Mucosa of descending colon (tissue), 3 donors: ENCODE measurements at regions not wholly inside any gene's neighbourhood (a gene's known extent, or its start where the extent isn't known, plus 50 kb on each side); places are given as distances from the start of the nearest gene placed in this dataset.
A peak's percentile ranks its signal among the peaks of the same experiment; 100 is the strongest.

ENCODE experiments used
- ATAC-seq: fragments of 200-7000 bp; cut with Tn5 transposase; one replicate; pipeline ENCODE4 v1.9.1; 2020; ENCODE audit warnings: mild to moderate bottlenecking, moderate library complexity
- DNase-seq, 3 donors: peaks; one replicate each; pipeline ENCODE4 v3.0.0-alpha.2; 2020
- H3K36me3 ChIP-seq: fragments of 200-600 bp; one replicate; pipeline ENCODE4 v1.8.0; 2021; ENCODE audit warnings: low read depth, mild to moderate bottlenecking
- H3K4me1 ChIP-seq: fragments of 200-600 bp; one replicate; pipeline ENCODE4 v1.8.0; 2021; ENCODE audit warnings: low read depth, mild to moderate bottlenecking
- H3K4me3 ChIP-seq: fragments of 200-600 bp; one replicate; pipeline ENCODE4 v1.8.0; 2021; ENCODE audit warnings: mild to moderate bottlenecking
- H3K9me3 ChIP-seq: fragments of 200-600 bp; one replicate; pipeline ENCODE4 v1.8.0; 2021; ENCODE audit warnings: mild to moderate bottlenecking
- CTCF ChIP-seq: fragments of 200-600 bp; IDR thresholded peaks from one replicate; pipeline ENCODE4 v1.8.0; 2022; ENCODE audit warnings: antibody characterized with exemption, mild to moderate bottlenecking
- intact Hi-C, 2 donors: fragments of 100-400 bp; cut with DNase I in 1 of 2; cut with micrococcal nuclease in 1 of 2; formaldehyde crosslinking; loops; one replicate each; pipeline versions ENCODE4 v1.11.0 to v1.11.1; 2022; cut with DNase I, micrococcal nuclease
- donor health status: DM: no; HTN: no; CAD: no; lungs with moderate emphysema.
- donor health status: DM: no; HTN: no; CAD: no.
- donor health status: DM: no; HTN: yes; CAD: no.

GRCh38 chr14:46596236-46596635 is 55.3 kb downstream of the RPL10L start:
- TF ChIP-seq CTCF, result no peak
- H3K4me1 ChIP-seq, result no peaks in the 10 kb centered on the region
- no peaks in the 10 kb centered on the region for H3K36me3 ChIP-seq
- no peaks in the 10 kb centered on the region for H3K9me3 ChIP-seq
- DNase-seq, result no peak
- no peak overlapping the region for H3K4me3 ChIP-seq
- no peak for ATAC-seq
- intact Hi-C loops, result no loop called here

GRCh38 chr14:46582826-46583225 is 68.8 kb downstream of the RPL10L start:
- intact Hi-C loops, result no loop called here
- Histone ChIP-seq H3K4me3 (no peak overlapping the region), H3K9me3 (no peaks in the 10 kb centered on the region), H3K4me1 (no peaks in the 10 kb centered on the region), H3K36me3 (no peaks in the 10 kb centered on the region)
- ATAC-seq (no peak), DNase-seq (no peak)
- no peak for TF ChIP-seq CTCF

- ATAC-seq (peak; percentile 39), DNase-seq (peak in 1 of 3 donors; percentile 19)
- Histone ChIP-seq H3K9me3 (no peaks in the 10 kb centered on the region), H3K4me1 (no peaks in the 10 kb centered on the region), H3K4me3 (no peak overlapping the region), H3K36me3 (no peaks in the 10 kb centered on the region)
- TF ChIP-seq CTCF, result no peak
- intact Hi-C loops, result no loop called here
Measured at GRCh38 chr14:46581036-46581671, 70.4 kb downstream of the RPL10L start.

- Histone ChIP-seq H3K9me3 (no peaks in the 10 kb centered on the region), H3K36me3 (no peaks in the 10 kb centered on the region), H3K4me3 (no peak overlapping the region), H3K4me1 (no peaks in the 10 kb centered on the region)
- intact Hi-C loops, result no loop called here
- DNase-seq, result no peak
- no peak for TF ChIP-seq CTCF
- no peak for ATAC-seq
Measured at GRCh38 chr14:46574978-46575375, 76.6 kb downstream of the RPL10L start.

- ATAC-seq (no peak), DNase-seq (no peak)
- H3K9me3 ChIP-seq, result no peaks in the 10 kb centered on the region
- H3K4me1 ChIP-seq, result no peaks in the 10 kb centered on the region
- H3K36me3 ChIP-seq, result no peaks in the 10 kb centered on the region
- no peak overlapping the region for H3K4me3 ChIP-seq
- intact Hi-C loops, result no loop called here
- no peak for TF ChIP-seq CTCF
Measured at GRCh38 chr14:46574221-46574977, 77.2 kb downstream of the RPL10L start.
